Aorta (tissue), 5 donors: ENCODE measurements at regions not wholly inside any gene's neighbourhood (a gene's known extent, or its start where the extent isn't known, plus 50 kb on each side); places are given as distances from the start of the nearest gene placed in this dataset.
"Not testable (repeated sequence)": the region's sequence is repeated elsewhere in the genome, so short reads cannot be mapped to it uniquely, and the experiment has no call there.

Experiments used
- ATAC-seq: fragments of 200-7000 bp; cut with Tn5 transposase; one replicate; pipeline ENCODE4 v1.9.1; 2022; ENCODE audit warnings: moderate library complexity; ENCODE audit not compliant: low FRiP score
- DNase-seq, 2 donors: peaks; one replicate each; pipeline ENCODE4 v3.0.0-alpha.2; 2020
- H3K27ac ChIP-seq, 2 donors: one replicate each; pipeline ENCODE4 v1.5.1; 2013; ENCODE audit warnings: low read length in 2 of 2, mild to moderate bottlenecking in 2 of 2, moderate library complexity in 2 of 2, control low read depth in 1 of 2, inconsistent platforms in 1 of 2, low read depth in 1 of 2
- H3K27me3 ChIP-seq, 2 donors: one replicate each; pipeline ENCODE4 v1.6.1; 2013; ENCODE audit warnings: control low read depth in 1 of 2, low read length in 1 of 2, mild to moderate bottlenecking in 1 of 2, moderate library complexity in 1 of 2; ENCODE audit not compliant: insufficient read depth in 2 of 2, control insufficient read depth in 1 of 2
- H3K36me3 ChIP-seq, 2 donors: one replicate each; pipeline ENCODE4 v1.6.1; 2013; ENCODE audit warnings: control low read depth in 1 of 2, low read length in 1 of 2, mild to moderate bottlenecking in 1 of 2; ENCODE audit not compliant: insufficient read depth in 2 of 2, control insufficient read depth in 1 of 2
- H3K4me1 ChIP-seq, 2 donors: one replicate each; pipeline ENCODE4 v1.6.1; 2013; ENCODE audit warnings: low read length in 2 of 2, control low read depth in 1 of 2, mild to moderate bottlenecking in 1 of 2, moderate library complexity in 1 of 2; ENCODE audit not compliant: insufficient read depth in 2 of 2, control insufficient read depth in 1 of 2
- H3K4me3 ChIP-seq, 2 donors: one replicate each; pipeline ENCODE4 v1.5.1; 2013; ENCODE audit warnings: low read length in 2 of 2, control low read depth in 1 of 2, mild to moderate bottlenecking in 1 of 2
- H3K9me3 ChIP-seq: one replicate; pipeline ENCODE4 v1.6.1; 2013; ENCODE audit warnings: mild to moderate bottlenecking, low read length; ENCODE audit not compliant: control insufficient read depth
- WGBS, 2 donors: extraction: QIAGEN DNeasy Blood & Tissue Kit; methylation state at CpG; one replicate each; pipeline ENCODE4 v1.1.7; 2013; 5-methylcytosine and 5-hydroxymethylcytosine counted together
- intact Hi-C, 2 donors: fragments of 100-400 bp; cut with DNase I; formaldehyde crosslinking; loops; one replicate each; pipeline versions ENCODE4 v1.14.2 to v1.15.0; 2022
- donor health status: healthy with polysubstance abuse.
- donor health status: Bipolar disorder and iron deficiency.
- donor health status: DM: no; HTN: no; CAD: no.
- donor health status: DM: no; HTN: no; CAD: no.
- donor health status: DM: yes; HTN: yes; CAD: no.

GRCh38 chr5:112503749-112504501 is 84.8 kb upstream of the EPB41L4A start:
- ATAC-seq, intact Hi-C loops: not testable (repeated sequence)
- 81 to 83% methylated on average over 8 of the region's 8 CpGs for WGBS, 2 donors

GRCh38 chr5:112509097-112509496 is 90.0 kb upstream of the EPB41L4A start:
- ATAC-seq, H3K4me3 ChIP-seq, H3K27me3 ChIP-seq, intact Hi-C loops, H3K27ac ChIP-seq, H3K4me1 ChIP-seq, DNase-seq, H3K9me3 ChIP-seq, H3K36me3 ChIP-seq: not testable (repeated sequence)

More at GRCh38 chr5:112503749-112504501, 84.8 kb upstream of the EPB41L4A start:
- DNase-seq, H3K4me1 ChIP-seq, H3K27me3 ChIP-seq, H3K36me3 ChIP-seq, H3K4me3 ChIP-seq, H3K27ac ChIP-seq, H3K9me3 ChIP-seq: not testable (repeated sequence)

- no peak overlapping the region for H3K27ac ChIP-seq
- no peaks in the 10 kb centered on the region for H3K36me3 ChIP-seq
- no peaks in the 10 kb centered on the region for H3K9me3 ChIP-seq
- DNase-seq, result no peak
- no peaks in the 10 kb centered on the region for H3K27me3 ChIP-seq
- H3K4me3 ChIP-seq, result no peak overlapping the region
- intact Hi-C loops, result no loop called here
- ATAC-seq, result no peak
- no peaks in the 10 kb centered on the region for H3K4me1 ChIP-seq
Observed at GRCh38 chr5:112511920-112512319, 92.8 kb upstream of the EPB41L4A start.

- DNase-seq (no peak), ATAC-seq (no peak)
- intact Hi-C loops, result no loop called here
- Histone ChIP-seq H3K36me3 (no peaks in the 10 kb centered on the region), H3K4me3 (no peak overlapping the region), H3K4me1 (no peaks in the 10 kb centered on the region), H3K27me3 (no peaks in the 10 kb centered on the region), H3K9me3 (no peaks in the 10 kb centered on the region), H3K27ac (no peak overlapping the region)
- 75 to 87% methylated on average over 2 of the region's 2 CpGs for WGBS, 2 donors
Observed at GRCh38 chr5:112512901-112513300, 93.8 kb upstream of the EPB41L4A start.

GRCh38 chr5:112514111-112514510 is 95.0 kb upstream of the EPB41L4A start:
- Histone ChIP-seq H3K4me3 (no peak overlapping the region), H3K4me1 (no peaks in the 10 kb centered on the region), H3K27me3 (no peaks in the 10 kb centered on the region), H3K36me3 (no peaks in the 10 kb centered on the region), H3K9me3 (no peaks in the 10 kb centered on the region), H3K27ac (no peak overlapping the region)
- intact Hi-C loops, result no loop called here
- 63 to 69% methylated on average over 2 of the region's 2 CpGs for WGBS, 2 donors
- DNase-seq, result no peak
- no peak for ATAC-seq

- intact Hi-C loops, H3K4me1 ChIP-seq, H3K36me3 ChIP-seq, H3K4me3 ChIP-seq, ATAC-seq, DNase-seq, H3K27ac ChIP-seq, H3K27me3 ChIP-seq, H3K9me3 ChIP-seq: not testable (repeated sequence)
- 73 to 74% methylated on average over 1 of the region's 1 CpG for WGBS, 2 donors
Observed at GRCh38 chr5:112520474-112520873, 101.4 kb upstream of the EPB41L4A start.

GRCh38 chr5:112522891-112523673 is 104.0 kb upstream of the EPB41L4A start:
- H3K4me1 ChIP-seq, H3K27ac ChIP-seq, DNase-seq, H3K9me3 ChIP-seq, H3K27me3 ChIP-seq, H3K4me3 ChIP-seq, intact Hi-C loops, H3K36me3 ChIP-seq, ATAC-seq: not testable (repeated sequence)
- 88 to 90% methylated on average over 9 of the region's 9 CpGs for WGBS, 2 donors

GRCh38 chr5:112523674-112524263 is 104.7 kb upstream of the EPB41L4A start:
- intact Hi-C loops, H3K36me3 ChIP-seq, H3K4me1 ChIP-seq, ATAC-seq, H3K9me3 ChIP-seq, H3K4me3 ChIP-seq, H3K27me3 ChIP-seq, DNase-seq, H3K27ac ChIP-seq: not testable (repeated sequence)
- WGBS, 2 donors, result 65 to 89% methylated on average over 4 of the region's 4 CpGs
